ENCODE measurements at regions not wholly inside any gene's neighbourhood (a gene's known extent, or its start where the extent isn't known, plus 50 kb on each side); places are given as distances from the start of the nearest gene placed in this dataset.
"Not testable (repeated sequence)": the region's sequence is repeated elsewhere in the genome, so short reads cannot be mapped to it uniquely, and the experiment has no call there.

- Mint-ChIP-seq H3K27ac (no peak overlapping the region), H3K9me3 (no peaks in the 10 kb centered on the region), H3K36me3 (no peaks in the 10 kb centered on the region)
- ATAC-seq (peak; percentile 32 to 51), DNase-seq (ENCODE audit: low spot score in 2 of 2) (peak in 1 of 2 donors; percentile 74)
Measured at GRCh38 chr3:139111392-139112229, 66.9 kb upstream of the PRR23C start.

- H3K27ac Mint-ChIP-seq = no peak overlapping the region
- DNase-seq (ENCODE audit: low spot score in 2 of 2) (no peak), ATAC-seq (no peak)
- no peaks in the 10 kb centered on the region for H3K9me3 Mint-ChIP-seq
- H3K36me3 Mint-ChIP-seq = no peaks in the 10 kb centered on the region
Measured at GRCh38 chr3:139112230-139112558, 67.5 kb upstream of the PRR23C start.

GRCh38 chr3:139113231-139113992 lies 68.7 kb upstream of the PRR23C start:
- no peak for DNase-seq (ENCODE audit: low spot score in 2 of 2)
- Mint-ChIP-seq H3K9me3 (no peaks in the 10 kb centered on the region), H3K27ac (no peak overlapping the region), H3K36me3 (no peaks in the 10 kb centered on the region)
- ATAC-seq = peak; percentile 70 to 76

GRCh38 chr3:139113993-139114375 lies 69.3 kb upstream of the PRR23C start:
- no peak for ATAC-seq
- Mint-ChIP-seq H3K9me3 (no peaks in the 10 kb centered on the region), H3K27ac (no peak overlapping the region), H3K36me3 (no peaks in the 10 kb centered on the region)
- no peak for DNase-seq (ENCODE audit: low spot score in 2 of 2)

- H3K9me3 Mint-ChIP-seq = not testable (repeated sequence)
Measured at GRCh38 chr3:139116631-139117030, 71.9 kb upstream of the PRR23C start.

GRCh38 chr3:139117136-139117675 lies 72.5 kb upstream of the PRR23C start:
- no peak overlapping the region for H3K27ac Mint-ChIP-seq
- DNase-seq (ENCODE audit: low spot score in 2 of 2) (no peak), ATAC-seq (peak; percentile 51 to 60)
- H3K9me3 Mint-ChIP-seq = no peaks in the 10 kb centered on the region
- no peaks in the 10 kb centered on the region for H3K36me3 Mint-ChIP-seq

More at GRCh38 chr3:139116631-139117030, 71.9 kb upstream of the PRR23C start:
- ATAC-seq = peak in 1 of 2 donors; percentile 10
- H3K27ac Mint-ChIP-seq = peak overlapping the region in 1 of 2 donors; percentile 37
- not testable (repeated sequence) for H3K36me3 Mint-ChIP-seq; DNase-seq (ENCODE audit: low spot score in 2 of 2)

- Mint-ChIP-seq H3K27ac (no peak overlapping the region), H3K36me3 (no peaks in the 10 kb centered on the region), H3K9me3 (no peaks in the 10 kb centered on the region)
- no peak for DNase-seq (ENCODE audit: low spot score in 2 of 2)
- no peak for ATAC-seq
Measured at GRCh38 chr3:139117883-139118760, 73.4 kb upstream of the PRR23C start.

GRCh38 chr3:139118835-139119234 lies 74.1 kb upstream of the PRR23C start:
- Mint-ChIP-seq H3K36me3 (no peaks in the 10 kb centered on the region), H3K27ac (no peak overlapping the region), H3K9me3 (no peaks in the 10 kb centered on the region)
- DNase-seq (ENCODE audit: low spot score in 2 of 2) = no peak
- no peak for ATAC-seq

GRCh38 chr3:139119331-139120025 lies 74.8 kb upstream of the PRR23C start:
- no peaks in the 10 kb centered on the region for H3K36me3 Mint-ChIP-seq
- no peak overlapping the region for H3K27ac Mint-ChIP-seq
- DNase-seq (ENCODE audit: low spot score in 2 of 2) (no peak), ATAC-seq (no peak)
- H3K9me3 Mint-ChIP-seq = no peaks in the 10 kb centered on the region

GRCh38 chr3:139120086-139121056 lies 75.7 kb upstream of the PRR23C start:
- no peak for DNase-seq (ENCODE audit: low spot score in 2 of 2)
- no peak for ATAC-seq
- Mint-ChIP-seq H3K27ac (no peak overlapping the region), H3K36me3 (no peaks in the 10 kb centered on the region), H3K9me3 (no peaks in the 10 kb centered on the region)

- DNase-seq (ENCODE audit: low spot score in 2 of 2) (no peak), ATAC-seq (no peak)
- no peak overlapping the region for H3K27ac Mint-ChIP-seq
Measured at GRCh38 chr3:139121513-139122220, 77.0 kb upstream of the PRR23C start.

GRCh38 chr3:139122221-139122581 lies 77.5 kb upstream of the PRR23C start:
- no peaks in the 10 kb centered on the region for H3K9me3 Mint-ChIP-seq
- DNase-seq (ENCODE audit: low spot score in 2 of 2) = no peak
- ATAC-seq = no peak

More at GRCh38 chr3:139121513-139122220, 77.0 kb upstream of the PRR23C start:
- no peaks in the 10 kb centered on the region for H3K36me3 Mint-ChIP-seq
- H3K9me3 Mint-ChIP-seq = no peaks in the 10 kb centered on the region

GRCh38 chr3:139122612-139123011 lies 77.9 kb upstream of the PRR23C start:
- no peak overlapping the region for H3K27ac Mint-ChIP-seq
- no peak for DNase-seq (ENCODE audit: low spot score in 2 of 2)
- no peak for ATAC-seq

More at GRCh38 chr3:139122221-139122581, 77.5 kb upstream of the PRR23C start:
- H3K36me3 Mint-ChIP-seq = no peaks in the 10 kb centered on the region
- no peak overlapping the region for H3K27ac Mint-ChIP-seq

GRCh38 chr3:139123377-139124095 lies 78.8 kb upstream of the PRR23C start:
- DNase-seq (ENCODE audit: low spot score in 2 of 2) (no peak), ATAC-seq (no peak)
- no peaks in the 10 kb centered on the region for H3K9me3 Mint-ChIP-seq
- H3K36me3 Mint-ChIP-seq = no peaks in the 10 kb centered on the region
- no peak overlapping the region for H3K27ac Mint-ChIP-seq

More at GRCh38 chr3:139122612-139123011, 77.9 kb upstream of the PRR23C start:
- H3K9me3 Mint-ChIP-seq = no peaks in the 10 kb centered on the region
- H3K36me3 Mint-ChIP-seq = no peaks in the 10 kb centered on the region
